SU-DHL-6 (cell line): ENCODE measurements at regions not wholly inside any gene's neighbourhood (a gene's known extent, or its start where the extent isn't known, plus 50 kb on each side); places are given as distances from the start of the nearest gene placed in this dataset.

Experiments
- H2AFZ ChIP-seq: fragments of 200-600 bp; sonication (generic); 2 replicates; pipeline ENCODE4 v1.6.1; 2014; ENCODE audit warnings: low read depth, mild to moderate bottlenecking, moderate library complexity, mixed read lengths, antibody characterized with exemption, low read length; ENCODE audit not compliant: severe bottlenecking
- H3F3A ChIP-seq: fragments of 200-600 bp; shearing (Covaris generic); 2 replicates; pipeline ENCODE4 v1.6.0; 2016; ENCODE audit warnings: antibody characterized with exemption, mild to moderate bottlenecking; ENCODE audit not compliant: insufficient read depth
- H3K27ac ChIP-seq: fragments of 200-600 bp; sonication (generic); 2 replicates; pipeline ENCODE4 v1.5.1; 2016; ENCODE audit warnings: low read depth, mild to moderate bottlenecking, low read length, moderate library complexity, mixed read lengths
- H3K27me3 ChIP-seq: fragments of 200-600 bp; sonication (generic), shearing (Covaris generic); 2 replicates; pipeline ENCODE4 v1.6.0; 2014; ENCODE audit warnings: mild to moderate bottlenecking, low read length
- H3K36me3 ChIP-seq: fragments of 200-600 bp; sonication (generic); 2 replicates; pipeline ENCODE4 v1.6.1; 2014; ENCODE audit warnings: mild to moderate bottlenecking, low read length, mixed read lengths
- H3K4me2 ChIP-seq: fragments of 300-600, 200-600 bp; shearing (Covaris generic), sonication (generic); 2 replicates; pipeline ENCODE4 v1.6.0; 2014; ENCODE audit warnings: low read length, low read depth, mild to moderate bottlenecking; ENCODE audit not compliant: poor library complexity, severe bottlenecking
- H3K4me3 ChIP-seq: fragments of 200-600 bp; sonication (generic); 2 replicates; pipeline ENCODE4 v1.5.1; 2014; ENCODE audit warnings: antibody characterized with exemption, low read length, mild to moderate bottlenecking, mixed read lengths; ENCODE audit not compliant: insufficient read depth, poor library complexity, severe bottlenecking
- H3K79me2 ChIP-seq: fragments of 200-600 bp; sonication (generic); 2 replicates; pipeline ENCODE4 v1.6.1; 2014; ENCODE audit warnings: mild to moderate bottlenecking, low read length, moderate library complexity; ENCODE audit not compliant: insufficient read depth
- H3K9ac ChIP-seq: fragments of 200-600 bp; sonication (generic); 2 replicates; pipeline ENCODE4 v1.7.0; 2014; ENCODE audit warnings: mild to moderate bottlenecking, low read length
- H3K9me2 ChIP-seq: fragments of 200-600 bp; sonication (generic); replicated peaks from 2 replicates; pipeline ENCODE4 v1.6.1; 2014; ENCODE audit warnings: low read length; ENCODE audit not compliant: insufficient read depth
- H3K9me3 ChIP-seq: fragments of 200-600 bp; sonication (generic); 2 replicates; pipeline ENCODE4 v1.6.1; 2014; ENCODE audit warnings: low read length, mixed read lengths; ENCODE audit not compliant: insufficient read depth
- H4K20me1 ChIP-seq: fragments of 200-600 bp; sonication (generic); 2 replicates; pipeline ENCODE4 v1.6.1; 2014; ENCODE audit warnings: low read depth, mild to moderate bottlenecking, antibody characterized with exemption, low read length, moderate library complexity, mixed read lengths
- CTCF ChIP-seq: fragments of 200-600 bp; sonication (generic); IDR thresholded peaks from one replicate; pipeline ENCODE4 v1.5.1; 2017; ENCODE audit warnings: antibody characterized with exemption, mild to moderate bottlenecking, low read length, moderate library complexity; ENCODE audit not compliant: insufficient read depth, poor library complexity, severe bottlenecking
- EZH2phosphoT487 ChIP-seq: fragments of 200-600 bp; sonication (generic), shearing (Covaris generic); conservative IDR thresholded peaks from 2 replicates; pipeline ENCODE4 v1.6.1; 2018; ENCODE audit warnings: mild to moderate bottlenecking, antibody characterized with exemption, low read length, moderate library complexity, mixed read lengths

GRCh38 chrX:2576793-2577192 is 76.0 kb upstream of the DHRSX start:
- H3K4me3 ChIP-seq: no peak overlapping the region
- no peaks in the 10 kb centered on the region for H3F3A ChIP-seq
- no peaks in the 10 kb centered on the region for H3K9me3 ChIP-seq
- TF ChIP-seq EZH2phosphoT487 (no peak), CTCF (no peak)
- no peaks in the 10 kb centered on the region for H3K9me2 ChIP-seq
- H3K27ac ChIP-seq: no peak overlapping the region
- no peak overlapping the region for H3K4me2 ChIP-seq
- no peaks in the 10 kb centered on the region for H3K36me3 ChIP-seq
- no peak overlapping the region for H2AFZ ChIP-seq
- no peaks in the 10 kb centered on the region for H3K27me3 ChIP-seq
- no peak overlapping the region for H3K9ac ChIP-seq
- H4K20me1 ChIP-seq: no peaks in the 10 kb centered on the region
- H3K79me2 ChIP-seq: no peaks in the 10 kb centered on the region

GRCh38 chrX:2574271-2574670 is 73.5 kb upstream of the DHRSX start:
- no peaks in the 10 kb centered on the region for H3K36me3 ChIP-seq
- no peak overlapping the region for H3K4me2 ChIP-seq
- no peak overlapping the region for H3K4me3 ChIP-seq
- H3K27ac ChIP-seq: no peak overlapping the region
- H4K20me1 ChIP-seq: no peaks in the 10 kb centered on the region
- no peaks in the 10 kb centered on the region for H3K9me3 ChIP-seq
- H3K27me3 ChIP-seq: no peaks in the 10 kb centered on the region
- H3K9ac ChIP-seq: no peak overlapping the region
- H3F3A ChIP-seq: no peaks in the 10 kb centered on the region
- H3K9me2 ChIP-seq: no peaks in the 10 kb centered on the region
- no peak for TF ChIP-seq EZH2phosphoT487
- no peak for TF ChIP-seq CTCF
- no peak overlapping the region for H2AFZ ChIP-seq
- H3K79me2 ChIP-seq: no peaks in the 10 kb centered on the region

GRCh38 chrX:2572740-2573139 is 72.0 kb upstream of the DHRSX start:
- no peak overlapping the region for H2AFZ ChIP-seq
- no peak overlapping the region for H3K9ac ChIP-seq
- no peak overlapping the region for H3K4me2 ChIP-seq

More at GRCh38 chrX:2572740-2573139, 72.0 kb upstream of the DHRSX start:
- Histone ChIP-seq H3K36me3 (no peaks in the 10 kb centered on the region), H3K79me2 (no peaks in the 10 kb centered on the region), H3K9me3 (no peaks in the 10 kb centered on the region), H4K20me1 (no peaks in the 10 kb centered on the region), H3K9me2 (no peaks in the 10 kb centered on the region), H3K27ac (no peak overlapping the region), H3K4me3 (no peak overlapping the region), H3F3A (no peaks in the 10 kb centered on the region), H3K27me3 (no peaks in the 10 kb centered on the region)
- TF ChIP-seq CTCF (no peak), EZH2phosphoT487 (no peak)
